C4-2B (cell line): ENCODE measurements at regions not wholly inside any gene's neighbourhood (a gene's known extent, or its start where the extent isn't known, plus 50 kb on each side); places are given as distances from the start of the nearest gene placed in this dataset.

Experiments used
- H3K27ac ChIP-seq: fragments of 450-650 bp; 2 replicates; pipeline ENCODE4 v1.5.1; 2017
- CTCF ChIP-seq: fragments of 450-650 bp; conservative IDR thresholded peaks from 2 replicates; pipeline ENCODE4 v1.5.1; 2017; ENCODE audit warnings: mild to moderate bottlenecking
- ZFX ChIP-seq: fragments of 450-650 bp; IDR thresholded peaks from 2 replicates; pipeline ENCODE4 v1.6.1; 2017

GRCh38 chr1:60596791-60597750 lies 485.3 kb upstream of the NFIA start:
- H3K27ac ChIP-seq = no peak overlapping the region
- TF ChIP-seq CTCF = peak; percentile 19; the same call in 1 of the 2 replicates
- no peak for TF ChIP-seq ZFX

- TF ChIP-seq CTCF = no peak
- no peak for TF ChIP-seq ZFX
- no peak overlapping the region for H3K27ac ChIP-seq
These were observed 490.8 kb upstream of the NFIA start for GRCh38 chr1:60591583-60591982.

GRCh38 chr1:60589916-60590315 lies 492.4 kb upstream of the NFIA start:
- no peak overlapping the region for H3K27ac ChIP-seq
- TF ChIP-seq ZFX (no peak), CTCF (no peak)

GRCh38 chr1:60589046-60589748 lies 493.2 kb upstream of the NFIA start:
- H3K27ac ChIP-seq = no peak overlapping the region
- TF ChIP-seq ZFX (no peak), CTCF (no peak)

- TF ChIP-seq CTCF = no peak
- no peak for TF ChIP-seq ZFX
- no peak overlapping the region for H3K27ac ChIP-seq
These were observed 498.0 kb upstream of the NFIA start for GRCh38 chr1:60584371-60584770.

- no peak overlapping the region for H3K27ac ChIP-seq
- TF ChIP-seq ZFX = no peak
- no peak for TF ChIP-seq CTCF
These were observed 498.7 kb upstream of the NFIA start for GRCh38 chr1:60583696-60584095.

- TF ChIP-seq CTCF = no peak
- no peak for TF ChIP-seq ZFX
- no peak overlapping the region for H3K27ac ChIP-seq
These were observed 500.7 kb upstream of the NFIA start for GRCh38 chr1:60581455-60582220.
